ENCODE measurements at regions not wholly inside any gene's neighbourhood (a gene's known extent, or its start where the extent isn't known, plus 50 kb on each side); places are given as distances from the start of the nearest gene placed in this dataset.
"Not testable (repeated sequence)": the region's sequence is repeated elsewhere in the genome, so short reads cannot be mapped to it uniquely, and the experiment has no call there.

DNA sequence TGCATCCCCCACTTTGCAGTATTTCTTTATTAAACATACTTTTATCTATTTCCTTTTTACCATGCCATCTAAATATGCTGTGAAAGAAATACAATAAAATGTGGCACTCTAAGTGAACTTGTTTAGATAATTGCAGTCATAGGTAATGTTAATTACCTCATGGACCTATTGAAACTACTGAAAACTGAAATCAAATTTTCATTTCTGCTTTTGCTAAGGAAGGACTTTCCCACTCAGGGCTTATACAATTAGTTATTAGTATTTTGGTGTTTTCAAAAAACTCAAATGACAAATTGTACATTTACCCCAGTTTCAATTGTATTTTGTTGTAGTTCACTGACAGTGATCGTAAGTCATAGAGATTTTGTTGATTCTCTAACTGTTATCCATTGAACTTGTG, 88.4 kb downstream of the ID4 start:
- DNase-seq (ENCODE audit: extremely low spot score in 2 of 2) = no peak
- Histone ChIP-seq H3K9me3 (no peaks in the 10 kb centered on the region), H3K4me1 (no peaks in the 10 kb centered on the region), H3K4me3 (no peak overlapping the region), H3K27me3 (no peaks in the 10 kb centered on the region), H3K27ac (no peak overlapping the region), H3K36me3 (no peaks in the 10 kb centered on the region)
- no peak for TF ChIP-seq POLR2A (IDR thresholded peaks at IDR 0.05)
- TF ChIP-seq, protein P1, sequence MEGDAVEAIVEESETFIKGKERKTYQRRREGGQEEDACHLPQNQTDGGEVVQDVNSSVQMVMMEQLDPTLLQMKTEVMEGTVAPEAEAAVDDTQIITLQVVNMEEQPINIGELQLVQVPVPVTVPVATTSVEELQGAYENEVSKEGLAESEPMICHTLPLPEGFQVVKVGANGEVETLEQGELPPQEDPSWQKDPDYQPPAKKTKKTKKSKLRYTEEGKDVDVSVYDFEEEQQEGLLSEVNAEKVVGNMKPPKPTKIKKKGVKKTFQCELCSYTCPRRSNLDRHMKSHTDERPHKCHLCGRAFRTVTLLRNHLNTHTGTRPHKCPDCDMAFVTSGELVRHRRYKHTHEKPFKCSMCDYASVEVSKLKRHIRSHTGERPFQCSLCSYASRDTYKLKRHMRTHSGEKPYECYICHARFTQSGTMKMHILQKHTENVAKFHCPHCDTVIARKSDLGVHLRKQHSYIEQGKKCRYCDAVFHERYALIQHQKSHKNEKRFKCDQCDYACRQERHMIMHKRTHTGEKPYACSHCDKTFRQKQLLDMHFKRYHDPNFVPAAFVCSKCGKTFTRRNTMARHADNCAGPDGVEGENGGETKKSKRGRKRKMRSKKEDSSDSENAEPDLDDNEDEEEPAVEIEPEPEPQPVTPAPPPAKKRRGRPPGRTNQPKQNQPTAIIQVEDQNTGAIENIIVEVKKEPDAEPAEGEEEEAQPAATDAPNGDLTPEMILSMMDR (IDR thresholded peaks at IDR 0.05) = no peak
- intact Hi-C loops (cut with DNase I) = no loop called here

DNA sequence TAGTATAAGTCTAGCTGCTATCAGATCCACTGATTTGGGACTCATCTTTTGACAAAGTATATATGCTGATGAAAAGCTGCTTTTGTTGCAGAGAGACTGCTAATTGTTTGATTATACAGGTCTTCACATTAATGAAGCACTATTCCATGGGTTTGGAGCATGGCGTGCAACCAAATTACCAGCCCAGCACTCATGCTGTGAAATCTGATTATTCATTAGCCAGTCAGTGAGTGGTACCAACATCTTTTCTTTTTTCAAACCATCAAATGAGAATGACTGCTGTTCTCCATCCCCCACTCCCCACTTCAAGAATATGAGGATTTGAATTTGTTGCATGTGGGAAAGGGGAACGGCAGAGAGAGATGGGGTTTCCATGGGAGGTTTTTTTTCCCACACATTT, 91.3 kb downstream of the ID4 start:
- Histone ChIP-seq H3K9me3 (no peaks in the 10 kb centered on the region), H3K4me3 (no peak overlapping the region)
- intact Hi-C loops (cut with DNase I) = no loop called here

DNA sequence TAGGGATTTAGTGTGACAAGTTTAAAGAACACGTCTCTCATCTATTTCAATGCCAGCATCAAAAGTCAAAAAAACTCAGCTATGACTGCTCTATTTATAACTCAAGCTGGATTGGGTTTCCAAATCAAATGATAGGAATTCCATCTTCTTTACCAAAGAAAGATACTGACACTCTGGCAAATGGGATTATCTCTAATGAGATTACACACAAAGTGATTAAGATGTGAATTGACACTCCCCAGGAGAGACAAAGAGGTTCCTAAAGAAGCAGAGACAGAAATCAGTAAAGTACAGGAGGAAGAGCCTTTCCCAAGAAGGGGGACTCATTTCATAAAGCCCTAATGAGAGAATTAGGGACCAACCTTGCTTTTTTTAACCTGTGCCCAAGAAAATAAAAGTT, 92.1 kb downstream of the ID4 start:
- Histone ChIP-seq H3K9me3 (no peaks in the 10 kb centered on the region), H3K27me3 (no peaks in the 10 kb centered on the region), H3K36me3 (no peaks in the 10 kb centered on the region), H3K4me1 (no peaks in the 10 kb centered on the region), H3K4me3 (no peak overlapping the region), H3K27ac (no peak overlapping the region)
- TF ChIP-seq POLR2AphosphoS5 (IDR thresholded peaks at IDR 0.05; ENCODE audit: insufficient read depth in 1 of 2, low read depth in 1 of 2) (no peak), POLR2A (IDR thresholded peaks at IDR 0.05) (no peak)
- TF ChIP-seq, protein P1 (IDR thresholded peaks at IDR 0.05) = no peak
- intact Hi-C loops (cut with DNase I) = no loop called here
- DNase-seq (ENCODE audit: extremely low spot score in 2 of 2) = no peak

More for the DNA sequence above, 91.3 kb downstream of the ID4 start:
- no peaks in the 10 kb centered on the region for H3K36me3 ChIP-seq
- no peak for TF ChIP-seq POLR2A (IDR thresholded peaks at IDR 0.05)
- TF ChIP-seq, protein P1 (IDR thresholded peaks at IDR 0.05) = no peak
- no peak for TF ChIP-seq POLR2AphosphoS5 (IDR thresholded peaks at IDR 0.05; ENCODE audit: insufficient read depth in 1 of 2, low read depth in 1 of 2)
- no peaks in the 10 kb centered on the region for H3K4me1 ChIP-seq
- no peak for DNase-seq (ENCODE audit: extremely low spot score in 2 of 2)
- H3K27ac ChIP-seq = no peak overlapping the region
- H3K27me3 ChIP-seq = no peaks in the 10 kb centered on the region

DNA sequence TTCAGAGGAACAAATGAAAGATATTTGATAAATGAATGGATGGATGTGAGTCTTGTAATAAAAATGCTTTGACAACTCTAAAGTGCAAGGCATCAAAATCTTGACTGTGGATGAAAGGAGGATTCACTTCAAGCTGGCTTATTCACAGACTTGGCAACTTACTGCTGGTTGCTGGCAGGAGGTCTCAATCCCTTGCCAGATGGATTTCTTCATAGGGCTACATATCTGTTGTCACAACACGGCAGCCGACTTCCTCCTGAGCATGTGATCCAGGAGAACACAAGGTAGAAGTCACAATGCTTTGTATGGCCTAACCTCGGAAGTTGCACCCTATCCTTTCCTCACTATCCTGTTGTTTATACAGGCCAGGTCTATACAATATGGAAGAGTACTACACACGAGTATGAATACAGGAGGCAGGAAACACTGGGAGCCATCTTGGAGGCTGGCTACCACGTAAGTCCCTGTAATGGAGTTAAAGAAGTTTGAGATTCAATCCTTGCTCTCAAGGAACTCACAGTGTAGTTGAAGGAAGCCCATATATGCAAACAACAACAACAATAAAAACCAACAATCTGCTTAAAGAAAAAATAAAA, 97.9 kb downstream of the ID4 start:
- Histone ChIP-seq H3K36me3 (no peaks in the 10 kb centered on the region), H3K4me3 (no peak overlapping the region), H3K4me1 (no peaks in the 10 kb centered on the region), H3K9me3 (no peaks in the 10 kb centered on the region), H3K27me3 (no peaks in the 10 kb centered on the region), H3K27ac (no peak overlapping the region)
- DNase-seq (ENCODE audit: extremely low spot score in 2 of 2) = no peak
- intact Hi-C loops (cut with DNase I) = no loop called here
- TF ChIP-seq POLR2A (IDR thresholded peaks at IDR 0.05) = no peak
- TF ChIP-seq, protein P1 (IDR thresholded peaks at IDR 0.05) = no peak
- TF ChIP-seq POLR2AphosphoS5 (IDR thresholded peaks at IDR 0.05; ENCODE audit: insufficient read depth in 1 of 2, low read depth in 1 of 2) = no peak

DNA sequence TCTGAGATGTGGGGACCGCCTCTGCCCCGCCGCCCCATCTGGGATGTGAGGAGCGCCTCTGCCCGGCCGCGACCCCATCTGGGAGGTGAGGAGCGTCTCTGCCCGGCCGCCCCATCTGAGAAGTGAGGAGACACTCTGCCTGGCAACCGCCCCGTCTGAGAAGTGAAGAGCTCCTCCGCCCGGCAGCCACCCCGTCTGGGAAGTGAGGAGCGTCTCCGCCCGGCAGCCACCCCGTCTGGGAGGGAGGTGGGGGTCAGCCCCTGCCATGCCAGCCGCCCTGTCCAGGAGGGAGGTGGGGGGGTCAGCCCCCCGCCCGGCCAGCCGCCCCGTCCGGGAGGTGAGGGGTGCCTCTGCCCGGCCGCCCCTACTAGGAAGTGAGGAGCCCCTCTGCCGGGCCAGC, 102.2 kb downstream of the ID4 start:
- H3K4me1 ChIP-seq; H3K27ac ChIP-seq; H3K27me3 ChIP-seq; H3K9me3 ChIP-seq; H3K36me3 ChIP-seq; H3K4me3 ChIP-seq; intact Hi-C loops (cut with DNase I); DNase-seq (ENCODE audit: extremely low spot score in 2 of 2): not testable (repeated sequence)

DNA sequence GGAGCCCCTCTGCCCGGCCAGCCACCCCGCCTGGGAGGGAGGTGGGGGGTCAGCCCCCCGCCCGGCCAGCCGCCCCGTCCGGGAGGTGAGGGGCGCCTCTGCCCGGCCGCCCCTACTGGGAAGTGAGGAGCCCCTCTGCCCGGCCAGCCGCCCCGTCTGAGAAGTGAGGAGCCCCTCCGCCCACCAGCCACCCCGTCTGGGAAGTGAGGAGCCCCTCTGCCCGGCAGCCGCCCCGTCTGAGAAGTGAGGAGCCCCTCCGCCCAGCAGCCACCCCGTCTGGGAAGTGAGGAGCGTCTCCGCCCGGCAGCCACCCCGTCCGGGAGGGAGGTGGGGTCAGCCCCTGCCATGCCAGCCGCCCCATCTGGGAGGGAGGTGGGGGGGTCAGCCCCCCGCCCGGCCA, 102.8 kb downstream of the ID4 start:
- H3K27me3 ChIP-seq; H3K4me1 ChIP-seq; H3K4me3 ChIP-seq; H3K9me3 ChIP-seq; DNase-seq (ENCODE audit: extremely low spot score in 2 of 2); H3K27ac ChIP-seq; intact Hi-C loops (cut with DNase I); H3K36me3 ChIP-seq: not testable (repeated sequence)
